Fibroblast of lung (primary cell): ENCODE measurements at regions not wholly inside any gene's neighbourhood (a gene's known extent, or its start where the extent isn't known, plus 50 kb on each side); places are given as distances from the start of the nearest gene placed in this dataset.

Experiments used
- DNase-seq, 2 donors: peaks; one replicate each; pipeline versions ENCODE4 v3.0.0 to v3.0.0-alpha.2; 2010; ENCODE audit warnings: low read depth in 2 of 2
- H2AFZ ChIP-seq: 2 replicates; pipeline ENCODE4 v1.5.1; 2012; ENCODE audit warnings: low read length, control low read depth, inconsistent platforms
- H3K27ac ChIP-seq: 2 replicates; pipeline ENCODE4 v1.5.1; 2011; ENCODE audit warnings: low read length, control low read depth; ENCODE audit not compliant: insufficient read depth
- H3K27me3 ChIP-seq: 2 replicates; pipeline ENCODE4 v1.5.1; 2011; ENCODE audit warnings: mild to moderate bottlenecking, low read length; ENCODE audit not compliant: control insufficient read depth, insufficient read depth
- H3K36me3 ChIP-seq: 2 replicates; pipeline ENCODE4 v1.5.1; 2011; ENCODE audit warnings: low read length; ENCODE audit not compliant: control insufficient read depth, insufficient read depth
- H3K4me1 ChIP-seq: 2 replicates; pipeline ENCODE4 v1.5.1; 2011; ENCODE audit warnings: low read length; ENCODE audit not compliant: control insufficient read depth, insufficient read depth; ENCODE audit errors: extremely low read depth
- H3K4me2 ChIP-seq: 2 replicates; pipeline ENCODE4 v1.5.1; 2011; ENCODE audit warnings: low read length, control low read depth; ENCODE audit not compliant: insufficient read depth; ENCODE audit errors: extremely low read depth
- H3K4me3 ChIP-seq, 4 experiments: fragments of 200-600 bp in 1 of 4; sonication (generic) in 1 of 4; replicated peaks in 1 of 4; 2 replicates each; pipeline ENCODE4 v1.5.1; 2011 to 2016; ENCODE audit warnings: low read length in 4 of 4, low read depth in 3 of 4, mild to moderate bottlenecking in 3 of 4, control low read depth in 2 of 4, inconsistent platforms in 1 of 4, mixed read lengths in 1 of 4; ENCODE audit not compliant: insufficient read depth in 1 of 4; ENCODE audit errors: control extremely low read depth in 1 of 4
- H3K79me2 ChIP-seq: 2 replicates; pipeline ENCODE4 v1.5.1; 2012; ENCODE audit warnings: mild to moderate bottlenecking, low read length, inconsistent platforms; ENCODE audit not compliant: control insufficient read depth, insufficient read depth
- H3K9ac ChIP-seq: 2 replicates; pipeline ENCODE4 v1.5.1; 2011; ENCODE audit warnings: mild to moderate bottlenecking, low read length, control low read depth; ENCODE audit not compliant: insufficient read depth
- H3K9me3 ChIP-seq: 2 replicates; pipeline ENCODE4 v1.5.1; 2012; ENCODE audit warnings: low read depth, low read length; ENCODE audit not compliant: control insufficient read depth, insufficient read depth
- H4K20me1 ChIP-seq: 2 replicates; pipeline ENCODE4 v1.5.1; 2011; ENCODE audit warnings: low read length; ENCODE audit not compliant: control insufficient read depth, insufficient read depth; ENCODE audit errors: extremely low read depth
- EZH2 ChIP-seq: IDR thresholded peaks from 2 replicates; pipeline ENCODE4 v1.5.1; 2012; ENCODE audit warnings: low read length, control low read depth, mild to moderate bottlenecking; ENCODE audit errors: missing control alignments
- TF ChIP-seq, protein P1 (sequence below), 2 donors: IDR thresholded peaks in 1 of 2; conservative IDR thresholded peaks in 1 of 2; 1 replicate in 1 of 2; 2 replicates in 1 of 2; pipeline ENCODE4 v1.5.1; 2011 to 2012; ENCODE audit warnings: low read length in 2 of 2, control low read depth in 1 of 2, inconsistent platforms in 1 of 2, low read depth in 1 of 2, mild to moderate bottlenecking in 1 of 2

DNA sequence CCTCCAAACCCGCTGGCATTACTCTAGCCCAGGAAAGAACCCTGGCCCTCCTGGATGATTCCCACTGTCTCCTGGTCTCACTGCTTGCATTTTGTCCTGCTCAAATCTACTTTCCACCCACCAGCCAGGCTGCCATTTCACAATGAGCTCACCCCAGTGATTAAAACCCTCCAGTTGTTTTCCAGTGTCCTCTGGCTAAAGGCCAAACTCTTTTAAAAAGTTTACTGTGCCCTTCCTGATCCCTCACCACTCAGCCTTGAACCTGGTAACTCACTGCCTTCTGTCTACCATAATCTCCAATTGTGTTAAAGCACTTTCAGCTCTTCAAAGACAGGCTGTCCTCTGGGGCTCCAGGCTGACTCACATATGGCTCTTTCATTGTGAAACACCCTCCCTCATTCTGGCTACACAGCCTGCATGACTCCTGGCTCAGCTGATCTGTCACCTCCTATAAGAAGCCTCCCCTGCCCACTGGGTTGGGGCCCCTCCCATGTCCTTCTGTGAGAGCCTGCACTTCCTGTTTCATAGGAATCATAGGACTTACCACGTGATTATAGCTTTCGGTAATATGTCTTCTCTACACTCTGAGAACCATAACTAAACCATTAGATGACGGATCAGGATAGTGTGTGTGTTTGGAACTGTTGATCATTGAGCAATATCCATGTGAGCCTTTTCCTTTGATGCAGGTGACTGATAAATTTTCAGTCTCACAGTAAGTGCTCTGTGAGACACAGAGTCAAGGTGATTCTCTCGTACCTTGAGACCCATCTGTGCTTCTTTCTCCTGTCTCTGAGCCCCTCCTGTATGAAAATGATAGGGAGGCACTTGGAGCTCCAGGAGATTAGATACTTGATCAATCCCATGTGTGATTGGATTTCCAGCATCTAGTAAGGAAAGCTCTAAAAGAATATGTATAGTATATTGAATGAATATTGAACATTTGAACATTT lies 590.8 kb upstream of the ID2 start:
- DNase-seq, result peak; percentile 90 to 96
- Histone ChIP-seq H3K9ac (no peak overlapping the region), H3K27ac (peak overlapping the region; percentile 41), H3K9me3 (no peaks in the 10 kb centered on the region), H2AFZ (peak overlapping the region; percentile 61), H3K4me1 (peaks cover 19% of the 10 kb centered on the region), H3K36me3 (no peaks in the 10 kb centered on the region), H3K4me3 (no peak overlapping the region), H4K20me1 (no peaks in the 10 kb centered on the region), H3K4me2 (no peak overlapping the region), H3K79me2 (no peaks in the 10 kb centered on the region), H3K27me3 (no peaks in the 10 kb centered on the region)
- TF ChIP-seq, protein P1, sequence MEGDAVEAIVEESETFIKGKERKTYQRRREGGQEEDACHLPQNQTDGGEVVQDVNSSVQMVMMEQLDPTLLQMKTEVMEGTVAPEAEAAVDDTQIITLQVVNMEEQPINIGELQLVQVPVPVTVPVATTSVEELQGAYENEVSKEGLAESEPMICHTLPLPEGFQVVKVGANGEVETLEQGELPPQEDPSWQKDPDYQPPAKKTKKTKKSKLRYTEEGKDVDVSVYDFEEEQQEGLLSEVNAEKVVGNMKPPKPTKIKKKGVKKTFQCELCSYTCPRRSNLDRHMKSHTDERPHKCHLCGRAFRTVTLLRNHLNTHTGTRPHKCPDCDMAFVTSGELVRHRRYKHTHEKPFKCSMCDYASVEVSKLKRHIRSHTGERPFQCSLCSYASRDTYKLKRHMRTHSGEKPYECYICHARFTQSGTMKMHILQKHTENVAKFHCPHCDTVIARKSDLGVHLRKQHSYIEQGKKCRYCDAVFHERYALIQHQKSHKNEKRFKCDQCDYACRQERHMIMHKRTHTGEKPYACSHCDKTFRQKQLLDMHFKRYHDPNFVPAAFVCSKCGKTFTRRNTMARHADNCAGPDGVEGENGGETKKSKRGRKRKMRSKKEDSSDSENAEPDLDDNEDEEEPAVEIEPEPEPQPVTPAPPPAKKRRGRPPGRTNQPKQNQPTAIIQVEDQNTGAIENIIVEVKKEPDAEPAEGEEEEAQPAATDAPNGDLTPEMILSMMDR (conservative IDR thresholded peaks at IDR 0.05 in 1 of 2, IDR thresholded peaks at IDR 0.05 in 1 of 2; ENCODE audit: low read depth in 1 of 2, low read length in 2 of 2), result no peak
- no peak for TF ChIP-seq EZH2

DNA sequence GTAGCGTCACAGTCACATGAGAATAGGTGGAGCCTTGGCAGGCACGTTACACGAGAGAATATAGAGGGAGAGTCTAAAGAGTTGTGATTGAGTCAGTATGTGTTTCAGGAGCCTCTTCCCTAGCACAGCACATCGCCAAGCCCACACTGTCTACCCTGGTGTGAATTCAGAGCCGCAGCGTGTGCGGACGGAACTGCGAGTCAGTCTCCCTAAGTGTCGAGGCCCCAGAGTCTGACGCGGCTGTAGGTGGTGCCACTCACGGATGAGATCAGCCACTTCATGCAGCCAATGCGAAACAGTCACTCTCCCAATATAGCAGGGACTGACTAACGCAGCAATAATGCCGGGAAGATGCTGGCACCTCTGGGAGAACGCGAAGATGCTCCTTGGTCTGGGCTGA lies 587.3 kb upstream of the ID2 start:
- no peaks in the 10 kb centered on the region for H3K27me3 ChIP-seq
- no peaks in the 10 kb centered on the region for H3K36me3 ChIP-seq
- no peak overlapping the region for H3K4me2 ChIP-seq
- TF ChIP-seq EZH2, result no peak
- TF ChIP-seq, protein P1 (conservative IDR thresholded peaks at IDR 0.05 in 1 of 2, IDR thresholded peaks at IDR 0.05 in 1 of 2; ENCODE audit: low read depth in 1 of 2, low read length in 2 of 2), result no peak
- no peaks in the 10 kb centered on the region for H3K79me2 ChIP-seq
- no peak overlapping the region for H3K9ac ChIP-seq
- H3K4me3 ChIP-seq, result no peak overlapping the region
- H3K27ac ChIP-seq, result no peak overlapping the region
- H2AFZ ChIP-seq, result no peak overlapping the region
- peaks cover 6% of the 10 kb centered on the region for H3K4me1 ChIP-seq
- H3K9me3 ChIP-seq, result no peaks in the 10 kb centered on the region
- no peaks in the 10 kb centered on the region for H4K20me1 ChIP-seq
- peak in 1 of 2 donors; percentile 70 for DNase-seq

DNA sequence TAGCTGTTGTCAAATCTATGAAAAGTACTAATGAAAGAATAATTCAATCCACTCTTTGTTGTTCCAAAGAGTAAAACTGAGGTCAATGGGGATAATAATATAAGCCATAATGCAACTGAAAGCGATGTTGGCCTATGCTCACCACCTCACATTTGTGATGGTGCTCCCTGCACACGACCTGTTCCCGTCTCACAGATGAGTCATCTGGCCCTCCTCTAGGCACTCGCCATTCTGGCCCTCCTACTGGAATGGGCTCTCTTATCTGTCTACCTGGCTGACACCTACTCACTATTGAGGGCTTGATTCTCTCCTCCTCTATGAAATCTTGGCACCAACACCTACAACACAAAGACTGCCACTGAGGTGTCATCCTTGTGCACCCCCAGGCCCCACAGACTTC lies 585.9 kb upstream of the ID2 start:
- H3K79me2 ChIP-seq, result no peaks in the 10 kb centered on the region
- H2AFZ ChIP-seq, result no peak overlapping the region
- H3K9me3 ChIP-seq, result no peaks in the 10 kb centered on the region
- H3K36me3 ChIP-seq, result no peaks in the 10 kb centered on the region
- H3K27me3 ChIP-seq, result no peaks in the 10 kb centered on the region
- H3K4me2 ChIP-seq, result no peak overlapping the region
- H3K9ac ChIP-seq, result no peak overlapping the region
- H4K20me1 ChIP-seq, result no peaks in the 10 kb centered on the region
- TF ChIP-seq, protein P1 (conservative IDR thresholded peaks at IDR 0.05 in 1 of 2, IDR thresholded peaks at IDR 0.05 in 1 of 2; ENCODE audit: low read depth in 1 of 2, low read length in 2 of 2), result no peak
- no peak for TF ChIP-seq EZH2
- H3K27ac ChIP-seq, result no peak overlapping the region
- H3K4me3 ChIP-seq, result no peak overlapping the region
- DNase-seq, result no peak
- peaks cover 3% of the 10 kb centered on the region for H3K4me1 ChIP-seq
